Natural killer cell (primary cell): ENCODE measurements at regions not wholly inside any gene's neighbourhood (a gene's known extent, or its start where the extent isn't known, plus 50 kb on each side); places are given as distances from the start of the nearest gene placed in this dataset.

ENCODE experiments used
- ATAC-seq, 3 donors: fragments of 150-1000 bp in 2 of 3; fragments of 200-7000 bp in 1 of 3; cut with Tn5 transposase; 1 replicate in 1 of 3; 2 replicates in 2 of 3; pipeline ENCODE4 v1.10.0; 2021; ENCODE audit warnings: mild to moderate bottlenecking in 2 of 3, moderate library complexity in 2 of 3
- DNase-seq, 2 donors: peaks; one replicate each; pipeline versions ENCODE4 v3.0.0 to v3.0.0-alpha.2; 2013 to 2021; ENCODE audit warnings: mixed read lengths in 1 of 2
- H3K27ac ChIP-seq: one replicate; pipeline ENCODE4 v1.5.1; 2013; ENCODE audit warnings: mild to moderate bottlenecking, low read length
- H3K27me3 ChIP-seq: one replicate; pipeline ENCODE4 v1.6.1; 2013; ENCODE audit warnings: low read length; ENCODE audit not compliant: control insufficient read depth, insufficient read depth
- H3K36me3 ChIP-seq: one replicate; pipeline ENCODE4 v1.6.1; 2013; ENCODE audit warnings: low read length; ENCODE audit not compliant: control insufficient read depth, insufficient read depth
- H3K4me1 ChIP-seq: one replicate; pipeline ENCODE4 v1.6.1; 2013; ENCODE audit warnings: low read length; ENCODE audit not compliant: control insufficient read depth, insufficient read depth
- H3K4me3 ChIP-seq: one replicate; pipeline ENCODE4 v1.5.1; 2013; ENCODE audit warnings: low read length
- H3K9me3 ChIP-seq: one replicate; pipeline ENCODE4 v1.6.1; 2013; ENCODE audit warnings: low read length; ENCODE audit not compliant: control insufficient read depth, insufficient read depth
- H3K27ac Mint-ChIP-seq, 2 donors: one replicate each; pipeline ENCODE4 v1.8.0; 2022; ENCODE audit warnings: mild to moderate bottlenecking in 2 of 2, mixed read lengths in 2 of 2, moderate library complexity in 1 of 2
- H3K27me3 Mint-ChIP-seq, 2 donors: one replicate each; pipeline ENCODE4 v1.8.0; 2022; ENCODE audit warnings: low read depth in 2 of 2, mixed read lengths in 2 of 2
- H3K36me3 Mint-ChIP-seq: one replicate; pipeline ENCODE4 v1.8.0; 2022; ENCODE audit warnings: mixed read lengths
- H3K4me1 Mint-ChIP-seq, 2 donors: one replicate each; pipeline ENCODE4 v1.8.0; 2022; ENCODE audit warnings: mixed read lengths in 2 of 2
- H3K4me3 Mint-ChIP-seq: one replicate; pipeline ENCODE4 v1.8.0; 2022; ENCODE audit warnings: mild to moderate bottlenecking, moderate library complexity, mixed read lengths
- H3K9me3 Mint-ChIP-seq, 2 donors: one replicate each; pipeline ENCODE4 v1.8.0; 2022; ENCODE audit warnings: mixed read lengths in 2 of 2
- CTCF ChIP-seq: fragments of 200-600 bp; IDR thresholded peaks from one replicate; pipeline ENCODE4 v1.8.0; 2022; ENCODE audit warnings: antibody characterized with exemption
- WGBS: methylation state at CpG from one replicate; pipeline ENCODE4 v1.1.7; 2013; ENCODE audit warnings: missing lambda C conversion rate; ENCODE audit not compliant: insufficient coverage; 5-methylcytosine and 5-hydroxymethylcytosine counted together
- intact Hi-C: fragments of 100-400 bp; cut with micrococcal nuclease; formaldehyde crosslinking; loops from one replicate; pipeline ENCODE4 v1.14.2; 2022

GRCh38 chr17:34761646-34762045 is 182.3 kb downstream of the TMEM132E start:
- 84% methylated on average over 3 of the region's 4 CpGs for WGBS
- Histone ChIP-seq H3K27me3 (no peaks in the 10 kb centered on the region), H3K9me3 (no peaks in the 10 kb centered on the region), H3K27ac (no peak overlapping the region), H3K4me1 (no peaks in the 10 kb centered on the region), H3K4me3 (no peak overlapping the region), H3K36me3 (no peaks in the 10 kb centered on the region)
- no peak overlapping the region for H3K27ac Mint-ChIP-seq
- H3K9me3 Mint-ChIP-seq, result no peaks in the 10 kb centered on the region
- intact Hi-C loops, result no loop called here
- DNase-seq, result no peak
- ATAC-seq, result no peak
- no peak for TF ChIP-seq CTCF
- H3K36me3 Mint-ChIP-seq, result no peaks in the 10 kb centered on the region
- H3K4me3 Mint-ChIP-seq, result no peak overlapping the region
- H3K4me1 Mint-ChIP-seq, result no peaks in the 10 kb centered on the region
- peaks cover 16 to 25% of the 10 kb centered on the region in 2 donors for H3K27me3 Mint-ChIP-seq

- Histone ChIP-seq H3K36me3 (no peaks in the 10 kb centered on the region), H3K9me3 (no peaks in the 10 kb centered on the region), H3K27ac (no peak overlapping the region), H3K4me3 (no peak overlapping the region), H3K27me3 (no peaks in the 10 kb centered on the region), H3K4me1 (no peaks in the 10 kb centered on the region)
- DNase-seq, result no peak
- no peak overlapping the region for H3K27ac Mint-ChIP-seq
- ATAC-seq, result no peak
- no peaks in the 10 kb centered on the region for H3K9me3 Mint-ChIP-seq
- intact Hi-C loops, result no loop called here
- no peak overlapping the region for H3K4me3 Mint-ChIP-seq
- WGBS, result 57% methylated on average over 1 of the region's 3 CpGs
- no peaks in the 10 kb centered on the region for H3K36me3 Mint-ChIP-seq
- no peaks in the 10 kb centered on the region for H3K4me1 Mint-ChIP-seq
- H3K27me3 Mint-ChIP-seq, result peaks cover 16 to 25% of the 10 kb centered on the region in 2 donors
- TF ChIP-seq CTCF, result no peak
These were observed 181.6 kb downstream of the TMEM132E start for GRCh38 chr17:34760931-34761495.

GRCh38 chr17:34758718-34759117 is 179.3 kb downstream of the TMEM132E start:
- no peak for TF ChIP-seq CTCF
- no peak for DNase-seq
- Mint-ChIP-seq H3K27ac (no peak overlapping the region), H3K27me3 (peaks cover 24 to 40% of the 10 kb centered on the region in 2 donors), H3K4me3 (no peak overlapping the region), H3K9me3 (no peaks in the 10 kb centered on the region), H3K4me1 (no peaks in the 10 kb centered on the region), H3K36me3 (no peaks in the 10 kb centered on the region)
- no peak overlapping the region for H3K4me3 ChIP-seq
- no peaks in the 10 kb centered on the region for H3K9me3 ChIP-seq
- no peak for ATAC-seq
- intact Hi-C loops, result no loop called here
- 43% methylated on average over 4 of the region's 4 CpGs for WGBS
- no peaks in the 10 kb centered on the region for H3K27me3 ChIP-seq
- no peaks in the 10 kb centered on the region for H3K4me1 ChIP-seq
- H3K36me3 ChIP-seq, result no peaks in the 10 kb centered on the region
- no peak overlapping the region for H3K27ac ChIP-seq

GRCh38 chr17:34758316-34758715 is 178.9 kb downstream of the TMEM132E start:
- Mint-ChIP-seq H3K4me1 (no peaks in the 10 kb centered on the region), H3K4me3 (no peak overlapping the region), H3K9me3 (no peaks in the 10 kb centered on the region), H3K36me3 (no peaks in the 10 kb centered on the region), H3K27ac (no peak overlapping the region), H3K27me3 (peaks cover 21 to 40% of the 10 kb centered on the region in 2 donors)
- no peak overlapping the region for H3K4me3 ChIP-seq
- no peak for TF ChIP-seq CTCF
- intact Hi-C loops, result no loop called here
- DNase-seq (no peak), ATAC-seq (no peak)
- no peaks in the 10 kb centered on the region for H3K36me3 ChIP-seq
- WGBS, result 71% methylated on average over 3 of the region's 3 CpGs
- H3K27me3 ChIP-seq, result no peaks in the 10 kb centered on the region
- H3K4me1 ChIP-seq, result no peaks in the 10 kb centered on the region
- H3K9me3 ChIP-seq, result no peaks in the 10 kb centered on the region
- H3K27ac ChIP-seq, result no peak overlapping the region
